ENCODE measurements at regions not wholly inside any gene's neighbourhood (a gene's known extent, or its start where the extent isn't known, plus 50 kb on each side); places are given as distances from the start of the nearest gene placed in this dataset.

DNA sequence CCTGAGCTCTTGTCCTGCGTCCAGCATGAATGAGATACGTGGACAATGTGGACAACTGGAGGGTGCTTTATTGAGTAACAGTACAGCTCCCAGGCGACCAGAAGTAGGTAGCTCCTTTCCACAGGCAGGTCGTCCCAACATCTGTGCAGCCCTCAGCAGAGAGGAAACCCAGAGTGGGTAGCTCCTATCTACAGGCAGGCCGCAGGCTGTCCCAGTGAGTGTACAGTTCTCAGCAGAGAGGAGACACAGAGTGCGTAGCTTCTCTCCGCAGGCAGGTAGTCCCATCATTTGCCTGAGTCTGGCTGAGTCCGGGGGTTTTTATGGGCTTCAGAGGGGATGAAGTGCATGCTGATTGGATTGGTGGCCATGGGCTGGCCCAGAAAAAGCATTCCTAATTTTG is 373.3 kb downstream of the CHSY3 start:
- no peak for DNase-seq (ENCODE audit: low read depth in 3 of 3, low spot score in 1 of 3)

DNA sequence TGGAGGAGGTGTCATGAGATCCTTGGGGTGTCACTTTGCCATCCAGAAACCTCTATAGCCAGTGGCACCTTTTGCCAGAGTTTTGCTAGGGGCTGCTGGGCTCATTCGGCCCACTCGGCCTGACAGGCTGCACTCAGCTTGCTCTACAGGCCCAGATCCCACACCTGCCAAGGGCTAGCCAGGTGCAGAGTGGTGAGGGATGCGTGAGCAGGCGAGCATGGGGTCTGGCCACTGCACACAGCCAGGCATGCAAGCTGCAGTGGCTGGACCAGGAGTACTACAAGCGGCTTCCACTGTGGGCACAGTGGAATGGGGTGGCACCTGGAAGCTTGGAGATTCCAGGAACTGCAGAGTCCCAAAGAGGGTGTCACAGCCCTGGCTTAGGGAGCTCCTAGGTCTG is 372.7 kb downstream of the CHSY3 start:
- no peak for DNase-seq (ENCODE audit: low read depth in 3 of 3, low spot score in 1 of 3)

GRCh38 chr5:130272837-130273236 is 368.6 kb downstream of the CHSY3 start:
- no peak for DNase-seq (ENCODE audit: low read depth in 3 of 3, low spot score in 1 of 3)

- DNase-seq (ENCODE audit: low read depth in 3 of 3, low spot score in 1 of 3), result no peak
Observed at GRCh38 chr5:130270786-130271185, 366.5 kb downstream of the CHSY3 start.

GRCh38 chr5:130268489-130268888 is 364.2 kb downstream of the CHSY3 start:
- DNase-seq (ENCODE audit: low read depth in 3 of 3, low spot score in 1 of 3), result no peak

DNA sequence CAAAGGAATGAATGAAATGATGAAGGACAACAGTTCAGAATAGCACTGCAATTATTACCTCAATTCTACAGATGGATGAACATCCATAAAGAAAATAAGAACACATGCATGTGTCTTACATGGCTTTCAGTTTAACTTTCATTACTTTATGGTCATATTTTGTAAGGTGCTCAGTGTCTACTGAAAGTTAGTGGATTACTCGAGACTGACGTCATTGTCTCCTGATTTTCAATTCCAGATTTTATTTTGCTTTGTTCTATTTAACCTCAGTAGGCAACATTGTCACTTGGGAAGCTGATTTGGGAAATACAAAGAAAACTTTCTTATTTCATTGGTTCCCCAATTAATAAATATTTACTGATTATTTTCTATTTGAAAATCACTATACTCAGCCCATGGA is 363.7 kb downstream of the CHSY3 start:
- DNase-seq (ENCODE audit: low read depth in 3 of 3, low spot score in 1 of 3), result no peak

DNA sequence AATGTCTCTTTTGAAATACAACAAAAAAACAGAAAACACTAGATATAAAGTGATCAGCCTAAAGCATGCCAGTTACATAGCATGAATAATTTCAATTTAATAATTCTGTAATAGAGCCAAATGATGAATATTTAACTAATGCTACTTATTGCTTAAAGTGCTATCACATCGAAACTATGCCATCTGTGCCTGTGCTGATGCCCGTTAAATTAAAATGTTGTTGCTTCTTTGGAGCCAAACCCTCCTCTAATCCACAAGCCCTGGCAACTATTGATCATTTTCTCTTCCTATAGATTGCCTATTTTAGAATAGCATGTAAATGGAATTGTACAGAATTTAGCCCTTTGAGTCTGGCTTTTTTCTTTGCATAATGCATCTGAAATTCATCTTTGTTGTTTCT is 356.2 kb downstream of the CHSY3 start:
- DNase-seq (ENCODE audit: low read depth in 3 of 3, low spot score in 1 of 3), result no peak

DNA sequence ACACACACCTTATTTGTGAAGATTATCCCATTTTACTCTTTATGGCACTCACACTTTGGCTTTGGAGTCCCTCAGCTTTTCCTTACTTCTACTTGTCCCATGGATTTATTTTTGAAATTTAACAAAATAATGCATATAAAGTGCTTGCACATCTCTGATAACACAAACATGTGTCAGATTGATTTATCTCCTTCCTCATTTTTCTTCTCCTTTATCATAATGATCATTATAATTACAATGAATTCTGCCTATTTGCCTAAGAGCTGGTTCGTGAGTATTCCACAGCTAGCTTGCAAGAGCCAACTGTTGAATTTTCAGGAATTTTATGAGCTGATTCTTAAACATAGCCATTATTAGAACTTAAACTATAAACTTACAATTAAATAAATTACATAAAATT is 347.7 kb downstream of the CHSY3 start:
- no peak for DNase-seq (ENCODE audit: low read depth in 3 of 3, low spot score in 1 of 3)

GRCh38 chr5:130243641-130244040 is 339.4 kb downstream of the CHSY3 start:
- no peak for DNase-seq (ENCODE audit: low read depth in 3 of 3, low spot score in 1 of 3)

GRCh38 chr5:130237721-130238120 is 333.5 kb downstream of the CHSY3 start:
- DNase-seq (ENCODE audit: low read depth in 3 of 3, low spot score in 1 of 3), result no peak

Data from stimulated activated CD4-positive, alpha-beta T cell treated with anti-CD3 and anti-CD28 coated beads, TNF-alpha, amount 100 ng/mL, for 1 hour (primary cell).